Renal cortical epithelial cell (primary cell): ENCODE measurements at regions not wholly inside any gene's neighbourhood (a gene's known extent, or its start where the extent isn't known, plus 50 kb on each side); places are given as distances from the start of the nearest gene placed in this dataset.
"Not testable (repeated sequence)": the region's sequence is repeated elsewhere in the genome, so short reads cannot be mapped to it uniquely, and the experiment has no call there.

ENCODE experiments used
- DNase-seq: peaks from one replicate; pipeline ENCODE4 v3.0.0-alpha.2; 2011; ENCODE audit warnings: low read depth

DNA sequence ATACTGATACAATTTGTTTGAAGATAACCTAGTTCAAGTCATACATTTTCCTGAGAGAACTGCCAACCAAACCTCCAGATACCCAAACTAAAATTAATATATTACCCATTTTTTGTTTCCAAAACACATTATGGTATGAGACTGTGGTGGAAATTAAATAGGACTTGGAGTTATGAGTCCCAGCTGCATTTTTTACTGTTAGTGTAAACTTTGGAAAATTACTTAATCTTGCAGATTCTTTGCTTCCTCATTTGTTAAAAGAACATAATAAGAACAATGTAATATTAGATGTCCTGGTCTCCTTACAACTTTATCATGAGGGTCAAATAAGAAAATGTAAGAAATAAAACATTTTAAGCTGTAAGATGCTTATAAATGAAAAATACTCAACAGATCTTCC lies 98.2 kb upstream of the TRIB2 start:
- no peak for DNase-seq

DNA sequence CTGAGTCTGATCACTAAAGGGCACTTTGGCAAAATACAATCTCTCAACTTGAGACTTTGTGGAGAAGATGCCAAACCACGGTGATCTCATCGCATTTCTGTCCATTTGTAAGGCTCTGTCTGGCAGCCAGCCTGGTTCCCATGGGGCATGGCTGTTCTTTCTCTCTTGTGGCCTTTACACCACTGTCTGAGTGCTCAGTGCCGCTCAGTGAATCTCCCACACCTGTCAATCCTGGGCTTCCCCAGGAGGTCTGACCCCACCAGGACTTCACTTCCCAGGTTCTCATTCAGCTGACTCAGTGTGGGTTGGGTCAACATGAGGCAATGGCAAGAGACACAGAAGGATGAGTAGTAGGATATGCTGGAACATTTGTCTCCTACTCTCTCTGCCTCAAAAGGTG lies 96.8 kb upstream of the TRIB2 start:
- DNase-seq, result peak; percentile 97

DNA sequence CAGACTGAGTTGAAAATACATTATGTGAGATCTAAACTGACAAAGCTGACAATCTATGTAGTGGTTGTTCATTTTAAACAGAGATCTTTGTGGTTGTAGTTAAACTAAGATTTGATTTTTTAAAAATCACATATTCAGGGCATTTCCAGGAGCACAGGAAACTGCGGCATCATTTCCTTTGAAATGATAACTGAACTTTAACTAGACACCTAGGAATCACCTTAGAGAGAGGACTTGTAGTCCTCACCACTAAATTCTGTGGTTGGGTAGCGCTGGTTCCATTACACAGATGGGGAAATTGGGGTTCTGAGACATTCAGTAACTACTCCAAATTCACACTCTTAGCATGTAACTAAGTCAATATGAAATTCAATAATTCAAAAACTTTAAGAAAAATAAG lies 96.0 kb upstream of the TRIB2 start:
- DNase-seq, result no peak

DNA sequence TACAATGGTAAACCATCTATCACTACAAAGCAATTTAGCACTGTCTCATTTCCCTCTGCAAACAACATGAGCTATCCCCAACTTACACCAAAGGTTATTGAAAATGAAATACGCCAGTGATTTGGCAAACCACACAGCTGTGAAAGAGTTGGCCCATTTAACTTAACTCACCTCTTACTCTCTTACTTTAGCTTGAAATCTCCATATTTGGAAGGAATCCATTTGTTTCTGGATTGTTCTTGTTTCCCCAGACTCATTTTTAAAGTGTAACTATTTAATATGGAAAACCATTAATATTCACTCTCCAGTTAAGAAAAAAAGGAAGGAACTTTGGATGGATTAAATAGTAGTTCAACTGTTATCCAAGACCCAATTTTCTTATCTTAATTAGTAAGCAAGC lies 93.7 kb upstream of the TRIB2 start:
- peak; percentile 66 for DNase-seq

DNA sequence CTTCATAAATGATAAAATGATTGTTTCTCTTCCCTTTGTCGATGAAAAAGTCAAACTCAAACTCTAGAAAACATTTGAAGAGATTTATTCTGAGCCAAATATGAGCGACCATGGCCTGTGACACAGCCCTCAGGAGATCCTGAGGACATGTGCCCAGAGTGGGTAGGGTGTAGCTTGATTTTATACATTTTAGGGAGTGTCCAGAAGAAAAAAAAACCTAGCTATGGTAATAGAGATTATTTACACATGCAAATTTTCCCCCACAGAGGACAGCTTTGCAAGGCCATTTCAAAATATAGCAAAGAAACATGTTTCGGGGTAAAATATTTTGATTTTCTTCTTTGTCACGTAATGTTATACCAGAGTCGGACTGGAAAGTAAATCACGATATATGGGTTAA lies 92.4 kb upstream of the TRIB2 start:
- DNase-seq, result no peak

DNA sequence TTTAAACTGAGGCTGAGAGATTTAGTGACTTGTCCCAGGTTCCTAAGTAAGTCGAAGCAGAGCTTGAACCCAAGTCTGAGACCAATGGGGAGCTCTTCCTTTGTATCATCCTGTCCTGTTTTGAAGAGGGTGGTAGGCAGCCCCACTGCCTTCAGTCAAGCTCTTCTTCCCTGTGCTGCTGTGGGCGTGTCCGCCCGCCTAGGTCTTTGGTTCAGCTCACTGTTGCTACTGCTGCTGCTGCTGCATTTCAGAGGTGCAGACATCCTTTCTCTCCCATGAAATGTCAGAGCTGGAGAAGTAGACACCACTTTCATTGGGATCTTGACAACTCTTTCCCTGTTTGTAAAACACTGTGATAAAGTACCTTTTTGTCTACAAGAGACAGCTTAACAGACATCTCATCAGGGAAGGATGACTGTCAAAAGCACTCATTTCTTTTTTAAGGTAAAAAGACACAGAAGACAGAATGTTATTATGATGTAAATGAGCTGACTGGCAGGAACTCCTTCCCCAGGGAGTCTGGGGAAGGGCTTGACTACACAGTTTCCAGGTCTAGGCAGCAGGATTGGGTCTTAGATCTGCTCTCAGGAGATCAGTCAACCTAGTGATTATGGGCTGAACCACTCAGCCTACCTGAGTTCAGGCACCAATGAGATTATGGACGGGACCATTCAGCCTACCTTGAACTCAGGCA lies 91.7 kb upstream of the TRIB2 start:
- DNase-seq, result no peak

DNA sequence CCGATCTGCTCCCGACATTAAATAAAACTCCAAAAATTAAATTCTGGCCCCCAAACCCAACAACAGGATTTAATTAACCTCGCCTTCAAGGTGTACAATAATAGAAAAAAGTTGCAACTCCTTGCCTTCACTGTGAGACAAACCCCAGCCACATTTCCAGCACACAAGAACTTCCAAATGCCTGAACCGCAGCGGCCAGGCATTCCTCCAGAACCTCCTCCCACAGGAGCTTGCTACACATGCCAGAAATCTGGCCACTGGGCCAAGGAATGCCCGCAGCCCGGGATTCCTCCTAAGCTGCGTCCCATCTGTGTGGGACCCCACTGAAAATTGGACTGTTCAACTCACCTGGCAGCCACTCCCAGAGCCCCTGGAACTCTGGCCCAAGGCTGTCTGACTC lies 88.2 kb upstream of the TRIB2 start:
- DNase-seq, result not testable (repeated sequence)

DNA sequence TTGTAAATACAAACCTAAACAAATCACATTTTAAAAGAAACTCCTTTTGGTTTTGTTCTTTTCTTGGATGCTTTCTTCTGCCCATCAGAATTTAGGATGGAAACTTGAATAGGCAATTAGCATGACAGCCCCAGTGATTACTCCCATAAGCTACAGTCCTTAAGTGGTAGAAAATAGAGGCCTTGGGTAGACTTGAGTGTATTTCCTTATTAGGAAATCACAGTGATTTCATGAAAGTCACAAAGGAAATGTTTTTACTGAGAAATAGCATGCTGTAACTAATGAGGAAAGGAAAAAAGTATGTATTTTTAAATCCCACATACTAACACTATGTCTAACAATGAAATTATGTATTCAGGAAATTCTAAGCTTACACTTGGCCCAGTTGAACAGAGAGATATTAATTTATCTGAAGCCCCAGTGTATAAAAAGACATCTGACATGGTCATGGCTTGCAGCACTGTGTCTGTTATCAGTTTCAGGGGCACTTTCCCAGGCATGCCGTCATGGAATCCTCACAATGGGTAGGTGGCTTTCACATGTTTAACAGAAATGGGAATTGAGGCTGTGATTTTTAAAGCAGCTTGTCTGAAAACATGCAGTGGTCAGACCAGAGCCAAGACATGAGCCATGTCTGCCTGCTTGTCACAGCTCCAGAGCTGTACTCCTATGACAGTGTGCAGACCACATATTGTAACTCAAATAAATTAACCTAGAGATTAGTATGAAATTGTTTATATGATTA lies 79.7 kb upstream of the TRIB2 start:
- peak; percentile 14 for DNase-seq

DNA sequence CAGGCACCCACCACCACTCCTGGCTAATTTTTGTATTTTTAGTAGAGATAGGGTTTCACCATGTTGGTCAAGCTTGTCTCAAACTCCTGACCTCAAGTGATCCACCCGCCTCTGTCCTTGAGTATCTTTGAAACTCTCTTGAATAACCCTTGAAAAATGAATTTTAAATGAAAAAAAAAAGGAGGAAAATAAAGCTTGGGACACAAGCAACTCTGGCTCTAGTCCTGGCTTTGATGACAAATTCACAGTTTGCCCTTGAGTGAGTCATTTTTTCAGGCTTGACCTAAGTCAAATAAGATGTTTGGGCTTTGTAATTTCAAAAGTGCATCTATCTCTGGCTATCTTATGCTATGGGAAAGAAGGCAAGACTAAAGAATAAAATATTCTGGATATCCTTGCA lies 79.0 kb upstream of the TRIB2 start:
- DNase-seq, result no peak

DNA sequence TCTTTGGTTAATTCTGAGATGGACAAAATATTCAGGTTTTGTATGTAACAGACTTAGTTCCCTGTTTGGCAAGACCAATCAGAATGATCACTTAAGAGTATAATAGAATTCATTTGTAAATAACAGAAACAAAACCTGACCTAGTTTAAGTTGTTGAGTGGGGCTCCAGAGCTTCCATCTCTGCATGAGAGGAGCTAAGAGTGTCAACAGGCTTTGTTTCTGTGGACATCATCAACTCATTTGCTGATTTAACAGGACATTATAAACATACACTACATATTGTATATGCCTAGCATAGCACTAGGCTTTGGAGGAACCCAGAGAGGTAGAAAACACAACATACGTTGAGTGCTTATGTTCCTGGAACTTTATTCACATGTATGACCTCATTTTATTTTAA lies 75.3 kb upstream of the TRIB2 start:
- DNase-seq, result no peak

DNA sequence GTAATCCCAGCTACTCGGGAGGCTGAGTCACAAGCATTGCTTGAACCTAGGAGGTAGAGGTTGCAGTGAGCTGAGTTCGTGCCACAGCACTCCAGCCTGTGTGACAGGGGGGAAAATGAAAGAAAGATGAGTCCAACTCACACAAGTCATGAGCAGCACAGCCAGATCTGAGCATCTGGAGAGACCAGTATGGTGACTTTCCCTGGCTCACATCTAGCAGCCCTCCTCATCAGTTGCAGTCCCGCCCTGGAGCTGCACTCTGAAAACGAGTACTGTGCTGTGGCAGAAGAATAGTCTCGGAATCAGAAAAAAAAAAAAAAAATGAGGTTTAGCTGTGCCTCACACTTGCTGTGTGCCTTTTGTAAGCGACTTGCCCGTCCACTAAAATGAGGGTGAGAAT lies 74.4 kb upstream of the TRIB2 start:
- DNase-seq, result no peak

DNA sequence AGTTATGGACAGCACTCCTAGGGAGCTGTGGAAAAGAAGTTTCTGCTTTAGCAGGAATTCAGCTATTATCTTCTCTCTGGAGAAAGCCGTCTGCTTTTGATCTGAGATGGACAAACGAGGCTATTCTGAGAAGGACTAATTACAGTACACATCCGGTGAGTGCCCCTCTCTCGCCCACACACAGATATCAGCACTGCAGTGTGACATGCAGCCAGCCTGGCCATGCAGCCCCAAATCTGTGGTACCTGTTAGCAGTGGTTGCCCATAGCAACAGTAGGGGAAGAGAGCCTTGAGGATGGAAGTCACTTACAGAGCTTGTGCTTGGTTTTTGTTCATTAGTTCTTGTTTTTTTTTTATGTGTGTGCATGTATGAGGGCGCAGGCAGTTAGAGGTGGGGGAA lies 73.9 kb upstream of the TRIB2 start:
- DNase-seq, result no peak

DNA sequence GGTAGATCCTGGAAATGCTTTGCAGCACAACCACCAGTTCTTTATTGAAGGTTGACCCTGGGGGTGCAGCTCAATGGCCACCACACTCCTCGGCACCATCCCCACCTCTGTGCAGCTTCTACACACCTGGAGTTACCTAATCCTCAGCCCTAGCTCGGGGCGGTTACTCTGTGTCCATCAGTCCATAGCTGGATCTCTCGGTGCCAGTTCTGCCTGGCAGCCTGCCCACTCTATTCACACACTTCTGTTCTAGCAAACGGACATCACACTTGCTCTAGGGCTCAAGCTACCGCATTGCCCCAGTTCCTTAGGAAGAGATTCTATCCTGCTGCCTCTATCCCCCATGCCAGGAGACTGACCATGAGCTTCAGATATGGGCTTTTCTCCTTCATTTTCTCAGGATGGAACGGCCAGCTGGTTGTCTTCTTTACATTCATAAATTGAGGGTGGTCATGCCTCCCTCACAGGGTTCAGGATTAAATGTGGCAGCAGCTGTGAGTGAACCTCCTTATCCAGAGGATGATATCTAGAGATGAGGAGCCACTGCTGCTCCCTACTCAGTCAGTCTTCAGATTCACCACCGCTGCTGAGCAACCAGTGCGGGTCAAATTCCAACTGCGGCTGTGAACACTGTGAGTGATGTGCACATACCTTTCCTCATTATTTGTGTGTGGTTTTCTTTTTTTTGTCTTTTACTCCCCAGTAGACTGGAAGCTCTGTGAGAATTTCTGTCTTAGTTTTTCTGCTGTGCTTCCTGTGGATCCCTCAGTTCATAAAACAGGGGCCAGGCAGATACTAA lies 66.9 kb upstream of the TRIB2 start:
- peak; percentile 57 for DNase-seq

DNA sequence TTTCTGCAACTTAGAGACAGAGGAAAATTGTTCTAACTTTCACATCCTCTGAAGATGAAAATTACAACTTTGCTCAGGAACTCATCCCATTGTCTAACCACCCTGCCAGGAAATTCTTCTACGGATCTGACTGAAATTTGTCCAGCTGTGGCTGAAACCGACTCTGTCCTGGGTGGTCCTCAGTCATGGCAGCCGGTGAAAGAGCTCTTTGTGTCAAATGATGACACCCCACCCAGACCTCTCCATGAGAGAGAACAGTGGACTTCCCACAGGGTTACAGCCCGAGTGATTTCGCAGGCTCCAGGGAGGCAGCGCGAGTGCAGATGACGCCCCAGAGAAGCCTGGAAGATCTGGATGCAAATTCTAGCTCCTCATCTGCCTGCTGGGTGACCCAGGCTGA lies 65.1 kb upstream of the TRIB2 start:
- DNase-seq, result no peak

DNA sequence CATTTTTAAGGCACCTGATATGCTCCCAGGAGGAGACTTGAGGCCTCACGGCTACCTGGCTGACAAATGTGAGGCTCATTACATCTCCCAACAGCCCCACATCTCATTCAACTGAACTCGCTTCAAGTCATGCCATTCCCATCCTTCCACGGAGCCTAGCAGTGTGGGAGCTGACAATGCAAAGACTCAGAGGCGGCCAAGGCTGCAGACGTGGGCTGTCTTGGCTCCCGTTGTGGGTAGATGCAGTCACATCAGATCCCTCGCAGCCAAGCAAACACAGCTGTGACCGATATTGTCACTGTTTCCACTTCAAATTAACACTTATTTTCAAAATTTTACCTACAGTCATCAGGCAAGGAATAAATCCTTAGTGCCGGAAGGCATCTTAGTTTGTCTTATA lies 64.0 kb upstream of the TRIB2 start:
- DNase-seq, result no peak

DNA sequence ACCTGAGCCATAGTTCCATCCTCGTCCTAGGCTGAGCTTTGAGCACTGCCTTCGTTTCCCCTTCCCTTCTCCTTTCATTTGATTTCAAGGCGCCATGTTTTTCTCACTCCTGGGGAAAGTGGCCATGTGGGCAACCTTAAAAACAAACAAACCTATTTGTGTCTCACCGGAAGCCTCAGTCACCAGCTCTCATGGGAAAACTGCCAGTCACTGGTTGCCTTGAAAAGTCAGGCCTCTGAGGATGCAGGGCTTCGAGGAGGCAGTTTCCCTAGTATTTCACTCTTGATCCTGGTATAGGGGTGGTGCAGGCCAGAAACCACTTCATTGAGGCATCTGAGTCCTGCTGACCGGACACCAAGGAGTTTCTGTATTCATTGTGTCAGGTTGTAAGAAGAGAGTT lies 59.2 kb upstream of the TRIB2 start:
- DNase-seq, result no peak

DNA sequence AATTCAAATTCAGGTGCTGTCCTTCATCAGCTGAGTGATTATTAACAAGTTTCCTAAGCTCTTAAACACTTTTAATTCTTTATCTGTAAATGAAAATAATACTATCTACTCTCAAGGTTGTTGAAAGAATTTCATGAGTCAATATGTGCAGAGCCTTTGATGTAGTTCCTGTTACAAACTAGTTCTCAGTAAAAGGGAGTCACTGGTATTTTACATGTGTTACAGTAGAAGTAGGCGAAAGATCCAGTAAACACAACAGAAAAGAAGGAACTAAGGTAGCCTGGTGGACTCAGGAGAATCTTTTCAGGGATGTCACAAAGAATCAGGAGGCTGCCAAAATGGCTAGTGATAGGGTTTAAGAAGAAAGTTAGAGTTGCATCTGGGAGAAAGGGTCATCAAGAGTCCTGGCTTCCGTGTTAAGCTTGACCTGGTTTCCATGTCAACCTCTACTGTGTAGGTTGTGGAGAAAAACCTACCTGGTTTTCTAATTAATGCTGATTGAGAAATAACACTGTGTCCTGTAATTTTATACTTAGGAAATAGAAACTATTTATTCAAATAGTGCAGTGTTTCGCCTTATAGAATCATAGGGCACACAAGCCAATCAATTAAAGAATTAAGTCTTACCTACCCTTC lies 58.3 kb upstream of the TRIB2 start:
- DNase-seq, result peak; percentile 33

DNA sequence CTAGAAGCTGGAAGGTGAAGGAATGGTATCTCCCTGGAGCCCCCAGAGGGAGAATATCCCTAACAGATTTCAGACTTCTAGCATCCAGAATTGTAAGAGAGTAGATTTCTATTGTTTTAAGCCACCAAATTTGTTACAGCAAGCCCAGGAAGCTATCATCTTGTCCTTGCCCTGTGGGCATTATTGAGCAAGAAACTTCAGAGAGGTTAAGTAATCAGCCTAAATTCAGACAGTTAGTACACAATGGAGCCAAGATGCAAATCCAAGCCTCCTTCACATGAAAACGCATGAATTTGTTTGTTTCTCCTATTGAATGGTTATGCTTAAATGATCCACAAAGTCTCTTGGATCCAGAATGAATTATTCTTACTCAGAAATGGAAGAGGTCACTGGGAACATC lies 55.2 kb upstream of the TRIB2 start:
- DNase-seq, result no peak

DNA sequence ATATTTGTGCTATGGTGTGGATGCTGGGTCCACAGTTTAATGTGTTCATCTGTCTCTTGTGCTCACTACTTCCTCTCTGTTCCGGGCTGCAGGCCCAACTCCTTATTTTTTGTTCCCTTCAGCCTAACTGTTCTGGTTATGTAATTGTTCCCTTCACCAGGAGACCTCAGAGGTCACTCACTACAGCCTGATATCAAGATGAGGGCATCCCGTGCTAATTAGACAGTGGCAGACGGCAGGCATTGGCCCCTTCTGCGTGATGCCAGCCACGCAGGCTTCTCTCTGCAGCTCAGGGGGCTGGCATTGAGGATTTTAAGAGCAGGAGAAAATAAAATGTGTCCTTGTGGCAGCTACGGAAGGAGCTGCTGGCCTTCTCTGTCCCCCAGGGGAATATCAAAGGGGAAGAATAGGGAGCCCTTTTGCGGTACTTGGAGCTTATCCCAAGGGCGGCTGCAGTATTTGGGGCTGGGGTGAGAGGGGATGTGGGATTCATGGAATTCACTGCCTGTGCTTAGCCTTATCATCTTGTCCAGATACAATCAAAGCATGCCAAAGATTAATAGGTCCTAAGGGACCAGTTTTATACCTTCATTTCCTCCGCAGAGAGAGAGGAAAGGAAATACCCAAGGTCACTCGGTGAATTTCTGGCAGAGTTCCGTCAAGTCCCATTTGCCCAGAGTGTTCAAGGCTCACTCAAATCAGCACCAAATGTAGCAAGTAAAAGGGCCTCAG lies 53.3 kb upstream of the TRIB2 start:
- DNase-seq, result no peak

DNA sequence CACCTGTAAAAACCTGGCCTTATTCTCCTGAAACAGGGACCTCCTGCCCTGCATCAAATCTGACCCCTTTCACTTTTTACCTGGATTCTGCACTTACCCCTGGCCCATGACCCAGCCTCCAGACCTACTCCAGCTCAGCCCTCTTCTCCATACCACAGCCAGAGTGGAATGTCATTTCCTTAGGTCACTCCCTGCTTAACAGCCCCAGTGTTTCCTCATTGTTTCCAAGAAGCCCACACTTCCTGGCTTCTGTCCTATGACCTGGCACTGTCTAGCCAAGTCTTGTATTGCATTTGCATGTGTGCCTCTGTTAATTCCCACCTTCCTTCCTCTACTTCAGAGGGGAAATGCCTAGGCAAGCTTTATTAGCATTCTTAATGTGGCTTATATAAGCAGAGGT lies 51.4 kb upstream of the TRIB2 start:
- peak; percentile 51 for DNase-seq

DNA sequence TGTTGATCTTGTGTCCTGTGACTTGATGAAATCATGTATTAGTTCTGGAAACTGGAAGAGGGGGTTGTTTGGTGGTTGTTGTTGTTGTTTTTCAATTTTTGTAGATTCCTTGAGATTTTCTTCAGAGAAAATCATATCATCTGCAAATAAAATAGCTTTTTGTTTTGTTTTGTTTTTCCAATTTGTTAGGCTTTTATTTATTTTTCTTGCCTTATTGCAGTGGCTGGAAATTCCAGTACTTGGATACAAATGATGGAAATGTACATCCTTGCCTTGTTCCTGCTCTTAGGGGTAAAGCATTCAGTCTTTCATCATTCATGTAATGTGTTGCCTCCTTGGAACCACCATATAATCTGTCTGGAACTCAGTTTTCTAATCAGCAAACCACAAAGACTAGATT lies 50.3 kb upstream of the TRIB2 start:
- DNase-seq, result no peak
